GM12878 (cell line): ENCODE measurements at regions not wholly inside any gene's neighbourhood (a gene's known extent, or its start where the extent isn't known, plus 50 kb on each side); places are given as distances from the start of the nearest gene placed in this dataset.
"Not testable (repeated sequence)": the region's sequence is repeated elsewhere in the genome, so short reads cannot be mapped to it uniquely, and the experiment has no call there.

Source experiments
- ATAC-seq: fragments of 200-7000 bp; cut with Tn5 transposase; 3 replicates; pipeline ENCODE4 v1.9.1; 2020; ENCODE audit warnings: mild to moderate bottlenecking, moderate library complexity
- BruUV-seq: library from RNA; stranded (reverse); fragments of 400-500 nt; replicated peaks from 2 replicates; lab custom pipeline; 2021; lab: Mats Ljungman, UMichigan
- CTCF ChIA-PET: fragments of 300-600 bp; sonication (Branson Sonifier 250); formaldehyde crosslinking; extraction: SDS; loops from one replicate; lab custom pipeline; 2021; ENCODE audit warnings: inconsistent platforms; lab: Yijun Ruan, JAX
- POLR2A ChIA-PET: fragments of 350-600 bp; formaldehyde crosslinking; extraction: SDS; loops from one replicate; lab custom pipeline; 2021; ENCODE audit warnings: inconsistent platforms; lab: Charles Lee
- RAD21 ChIA-PET: fragments of 300-600 bp; sonication (Branson Sonifier 250); formaldehyde crosslinking; loops from one replicate; lab custom pipeline; 2023; ENCODE audit warnings: antibody characterized with exemption; ENCODE audit not compliant: unreplicated experiment; lab: Charles Lee
- SMC1A ChIA-PET: fragments of 300-600 bp; sonication (Branson Sonifier 250); formaldehyde crosslinking; loops from one replicate; lab custom pipeline; 2023; ENCODE audit not compliant: unreplicated experiment, uncharacterized antibody; lab: Charles Lee
- DNase-seq: peaks from one replicate; pipeline ENCODE4 v3.0.0-alpha.2; 2011; ENCODE audit warnings: low read depth, low spot score
- FAIRE-seq: peaks from 3 replicates; lab custom pipeline; 2011; peaks lifted over from hg19 to GRCh38; lab: Jason Lieb, UNC
- H2AFZ ChIP-seq: 2 replicates; pipeline ENCODE4 v1.6.0; 2011; ENCODE audit warnings: low read depth, low read length, control low read depth; ENCODE audit not compliant: control insufficient read depth
- H3K27ac ChIP-seq: 2 replicates; pipeline ENCODE4 v1.5.1; 2011; ENCODE audit warnings: control low read depth; ENCODE audit not compliant: control insufficient read depth, insufficient read depth
- H3K27me3 ChIP-seq, 2 experiments: replicated peaks in 1 of 2; 2 replicates each; pipeline versions ENCODE4 v1.6.0 to v1.6.1; 2011; ENCODE audit warnings: low read length in 1 of 2; ENCODE audit not compliant: control insufficient read depth in 2 of 2, insufficient read depth in 2 of 2
- H3K36me3 ChIP-seq, 2 experiments: 2 replicates each; pipeline ENCODE4 v1.5.1; 2011; ENCODE audit warnings: low read length in 1 of 2; ENCODE audit not compliant: control insufficient read depth in 2 of 2, insufficient read depth in 2 of 2
- H3K4me1 ChIP-seq: 2 replicates; pipeline ENCODE4 v1.6.1; 2011; ENCODE audit warnings: mild to moderate bottlenecking, low read length, moderate library complexity, mixed read lengths; ENCODE audit not compliant: control insufficient read depth, insufficient read depth
- H3K4me2 ChIP-seq: 2 replicates; pipeline ENCODE4 v1.6.0; 2011; ENCODE audit warnings: control low read depth; ENCODE audit not compliant: control insufficient read depth, insufficient read depth
- H3K4me3 ChIP-seq: fragments of 200-600 bp; sonication (generic); 2 replicates; pipeline ENCODE4 v1.5.1; 2016
- H3K79me2 ChIP-seq: 2 replicates; pipeline ENCODE4 v1.6.0; 2011; ENCODE audit warnings: low read length; ENCODE audit not compliant: control insufficient read depth, insufficient read depth
- H3K9ac ChIP-seq: 2 replicates; pipeline ENCODE4 v1.8.0; 2011; ENCODE audit warnings: low read length, control low read depth, mixed read lengths; ENCODE audit not compliant: control insufficient read depth, insufficient read depth
- H3K9me3 ChIP-seq: replicated peaks from 3 replicates; pipeline ENCODE4 v1.5.1; 2011; ENCODE audit warnings: mild to moderate bottlenecking, low read length; ENCODE audit not compliant: control insufficient read depth, insufficient read depth
- H4K20me1 ChIP-seq: 2 replicates; pipeline ENCODE4 v1.6.0; 2011; ENCODE audit not compliant: control insufficient read depth, insufficient read depth
- WGBS: methylation state at CpG from one replicate; pipeline ENCODE4 v1.1.6; 2016; ENCODE audit warnings: low lambda C conversion rate; ENCODE audit not compliant: insufficient replicate concordance, insufficient coverage; ENCODE audit errors: missing lambda C conversion rate; 5-methylcytosine and 5-hydroxymethylcytosine counted together
- in situ Hi-C: fragments of 300-500 bp; cut with MboI; formaldehyde crosslinking; loops from 9 replicates; pipeline ENCODE4 v1.14.3; 2018; ENCODE audit warnings: mixed read lengths
- intact Hi-C: fragments of 100-400 bp; cut with micrococcal nuclease; formaldehyde crosslinking; loops from one replicate; pipeline ENCODE4 v1.14.2; 2022; ENCODE audit not compliant: unreplicated experiment

GRCh38 chr13:16201202-16201601 is 2980.4 kb downstream of the TUBA3C start:
- RAD21 ChIA-PET, H3K4me3 ChIP-seq, H3K79me2 ChIP-seq, H3K36me3 ChIP-seq, H3K27ac ChIP-seq, H3K4me1 ChIP-seq, H3K9ac ChIP-seq, H3K9me3 ChIP-seq, POLR2A ChIA-PET, intact Hi-C loops, FAIRE-seq, H4K20me1 ChIP-seq, H2AFZ ChIP-seq, CTCF ChIA-PET, H3K27me3 ChIP-seq, in situ Hi-C loops, DNase-seq, BruUV-seq, ATAC-seq, H3K4me2 ChIP-seq, SMC1A ChIA-PET: not testable (repeated sequence)
- WGBS, result 2% methylated on average over 4 of the region's 4 CpGs

GRCh38 chr13:16160609-16161008 is 3021.0 kb downstream of the TUBA3C start:
- ATAC-seq, SMC1A ChIA-PET, RAD21 ChIA-PET, H3K4me2 ChIP-seq, H3K36me3 ChIP-seq, POLR2A ChIA-PET, H3K4me1 ChIP-seq, H3K9me3 ChIP-seq, DNase-seq, H3K27me3 ChIP-seq, H3K79me2 ChIP-seq, H3K4me3 ChIP-seq, H3K9ac ChIP-seq, H4K20me1 ChIP-seq, in situ Hi-C loops, H2AFZ ChIP-seq, FAIRE-seq, H3K27ac ChIP-seq, CTCF ChIA-PET, BruUV-seq, intact Hi-C loops: not testable (repeated sequence)
- 28% methylated on average over 5 of the region's 6 CpGs for WGBS

GRCh38 chr13:16158958-16159357 is 3022.7 kb downstream of the TUBA3C start:
- H3K36me3 ChIP-seq, DNase-seq, FAIRE-seq, H3K4me3 ChIP-seq, CTCF ChIA-PET, H3K27me3 ChIP-seq, H3K9ac ChIP-seq, H3K79me2 ChIP-seq, H3K9me3 ChIP-seq, H4K20me1 ChIP-seq, H3K4me1 ChIP-seq, H2AFZ ChIP-seq, POLR2A ChIA-PET, in situ Hi-C loops, intact Hi-C loops, RAD21 ChIA-PET, BruUV-seq, H3K4me2 ChIP-seq, ATAC-seq, H3K27ac ChIP-seq, SMC1A ChIA-PET: not testable (repeated sequence)
- WGBS, result 33% methylated on average over 2 of the region's 5 CpGs

GRCh38 chr13:16158016-16158415 is 3023.6 kb downstream of the TUBA3C start:
- H3K4me3 ChIP-seq, POLR2A ChIA-PET, in situ Hi-C loops, H4K20me1 ChIP-seq, DNase-seq, H2AFZ ChIP-seq, H3K9ac ChIP-seq, intact Hi-C loops, CTCF ChIA-PET, H3K27me3 ChIP-seq, H3K9me3 ChIP-seq, SMC1A ChIA-PET, RAD21 ChIA-PET, H3K79me2 ChIP-seq, H3K4me2 ChIP-seq, FAIRE-seq, H3K27ac ChIP-seq, H3K36me3 ChIP-seq, BruUV-seq, H3K4me1 ChIP-seq, ATAC-seq: not testable (repeated sequence)
- WGBS, result 12% methylated on average over 5 of the region's 6 CpGs
